ENCODE measurements at regions not wholly inside any gene's neighbourhood (a gene's known extent, or its start where the extent isn't known, plus 50 kb on each side); places are given as distances from the start of the nearest gene placed in this dataset.

DNA sequence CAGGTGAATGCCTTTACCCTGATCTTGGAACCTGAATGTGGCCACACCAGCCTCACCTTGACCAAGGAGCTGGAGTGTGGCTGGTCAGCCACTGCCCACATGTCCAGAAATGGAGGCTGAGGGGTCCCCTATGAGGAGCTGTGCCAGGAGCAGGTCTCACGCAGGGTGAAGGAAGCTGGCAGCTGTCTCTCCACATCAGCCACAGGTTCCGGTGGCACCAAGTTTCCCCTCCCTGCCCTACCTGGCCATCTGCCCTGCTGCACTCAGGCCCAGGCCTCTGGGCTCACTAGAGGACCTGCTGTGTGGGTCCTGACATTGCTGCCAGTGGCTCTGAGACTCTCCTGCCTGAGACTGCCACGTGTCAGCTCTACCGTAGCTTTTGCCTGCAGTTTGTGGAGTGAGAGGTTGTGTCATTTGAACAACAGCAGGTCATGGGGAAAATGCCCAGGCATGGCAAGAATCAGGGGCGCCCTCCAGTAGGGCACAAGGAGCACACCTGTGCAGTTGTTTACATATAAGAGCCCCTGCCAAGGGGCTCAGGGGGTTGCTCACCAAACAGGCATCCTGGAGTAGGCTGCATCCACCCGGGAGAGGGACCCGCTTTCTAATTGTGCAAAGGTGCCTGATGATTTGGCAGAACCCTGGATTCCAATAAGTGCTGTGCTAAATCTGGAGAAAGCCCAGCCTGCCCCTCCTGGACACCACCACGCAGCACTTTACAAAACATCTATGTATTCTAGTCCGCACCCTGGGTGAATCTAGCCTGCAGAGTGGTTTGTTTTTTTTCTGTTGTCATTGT is 258.5 kb upstream of the TLE3 start:
- no peak for TF ChIP-seq POLR2A (IDR thresholded peaks at IDR 0.05; ENCODE audit: extremely low read depth, insufficient read length)
- TF ChIP-seq, protein P1, sequence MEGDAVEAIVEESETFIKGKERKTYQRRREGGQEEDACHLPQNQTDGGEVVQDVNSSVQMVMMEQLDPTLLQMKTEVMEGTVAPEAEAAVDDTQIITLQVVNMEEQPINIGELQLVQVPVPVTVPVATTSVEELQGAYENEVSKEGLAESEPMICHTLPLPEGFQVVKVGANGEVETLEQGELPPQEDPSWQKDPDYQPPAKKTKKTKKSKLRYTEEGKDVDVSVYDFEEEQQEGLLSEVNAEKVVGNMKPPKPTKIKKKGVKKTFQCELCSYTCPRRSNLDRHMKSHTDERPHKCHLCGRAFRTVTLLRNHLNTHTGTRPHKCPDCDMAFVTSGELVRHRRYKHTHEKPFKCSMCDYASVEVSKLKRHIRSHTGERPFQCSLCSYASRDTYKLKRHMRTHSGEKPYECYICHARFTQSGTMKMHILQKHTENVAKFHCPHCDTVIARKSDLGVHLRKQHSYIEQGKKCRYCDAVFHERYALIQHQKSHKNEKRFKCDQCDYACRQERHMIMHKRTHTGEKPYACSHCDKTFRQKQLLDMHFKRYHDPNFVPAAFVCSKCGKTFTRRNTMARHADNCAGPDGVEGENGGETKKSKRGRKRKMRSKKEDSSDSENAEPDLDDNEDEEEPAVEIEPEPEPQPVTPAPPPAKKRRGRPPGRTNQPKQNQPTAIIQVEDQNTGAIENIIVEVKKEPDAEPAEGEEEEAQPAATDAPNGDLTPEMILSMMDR (IDR thresholded peaks at IDR 0.05; ENCODE audit: low read depth, low read length) = no peak
